ENCODE measurements at regions not wholly inside any gene's neighbourhood (a gene's known extent, or its start where the extent isn't known, plus 50 kb on each side); places are given as distances from the start of the nearest gene placed in this dataset.

- CTCF ChIA-PET: no interaction called here
- H3K36me3 Mint-ChIP-seq (ENCODE audit: insufficient read depth, unreplicated experiment): no peaks in the 10 kb centered on the region
- H3K27me3 Mint-ChIP-seq (ENCODE audit: insufficient read depth, unreplicated experiment): no peaks in the 10 kb centered on the region
- no peaks in the 10 kb centered on the region for H3K9me3 Mint-ChIP-seq (ENCODE audit: unreplicated experiment)
- no peak overlapping the region for H3K4me3 Mint-ChIP-seq (ENCODE audit: unreplicated experiment)
- H3K9me3 ChIP-seq: peaks cover 4% of the 10 kb centered on the region; the same call in 1 of the 2 replicates
- no peaks in the 10 kb centered on the region for H3K36me3 ChIP-seq (ENCODE audit: control insufficient read depth, insufficient read depth, low read length)
- POLR2A ChIA-PET: no interaction called here
- no peak for TF ChIP-seq CTCF (IDR thresholded peaks at IDR 0.05; ENCODE audit: insufficient read depth in 1 of 2, low read depth in 1 of 2, low read length in 1 of 2, severe bottlenecking in 1 of 2, unreplicated experiment in 1 of 2)
- no peaks in the 10 kb centered on the region; the same call in 1 of the 2 replicates for H3K4me1 ChIP-seq
- no TSS peak for BruUV-seq (replicated peaks)
- no peaks in the 10 kb centered on the region for H3K27me3 ChIP-seq (replicated peaks; ENCODE audit: control insufficient read depth, insufficient read depth, low read length)
- intact Hi-C loops (cut with micrococcal nuclease; ENCODE audit: unreplicated experiment): no loop called here
- no peak overlapping the region for H3K4me3 ChIP-seq (ENCODE audit: low read depth, low read length)
- DNase-seq: no peak
- no peaks in the 10 kb centered on the region for H3K4me1 Mint-ChIP-seq (ENCODE audit: low read depth, unreplicated experiment)
- no peak overlapping the region for H3K27ac Mint-ChIP-seq (ENCODE audit: unreplicated experiment)
Observed at GRCh38 chr1:221847676-221848075, 105.8 kb upstream of the DUSP10 start.

- ChIA-PET POLR2A (no interaction called here), CTCF (interaction anchor here (0.6 kb wide), 1 partner anchor 103 kb away, joined by 3 read pairs; no protein-coding TSS in a partner anchor)
- Histone ChIP-seq H3K4me3 (ENCODE audit: low read depth, low read length) (no peak overlapping the region), H3K27me3 (replicated peaks; ENCODE audit: control insufficient read depth, insufficient read depth, low read length) (no peaks in the 10 kb centered on the region), H3K4me1 (no peaks in the 10 kb centered on the region; the same call in 1 of the 2 replicates), H3K9me3 (peaks cover 4% of the 10 kb centered on the region; the same call in 1 of the 2 replicates), H3K36me3 (ENCODE audit: control insufficient read depth, insufficient read depth, low read length) (no peaks in the 10 kb centered on the region)
- no peaks in the 10 kb centered on the region for H3K36me3 Mint-ChIP-seq (ENCODE audit: insufficient read depth, unreplicated experiment)
- TF ChIP-seq CTCF (IDR thresholded peaks at IDR 0.05; ENCODE audit: insufficient read depth in 1 of 2, low read depth in 1 of 2, low read length in 1 of 2, severe bottlenecking in 1 of 2, unreplicated experiment in 1 of 2): no peak
- no peak overlapping the region for H3K4me3 Mint-ChIP-seq (ENCODE audit: unreplicated experiment)
- no TSS peak for BruUV-seq (replicated peaks)
- no peaks in the 10 kb centered on the region for H3K9me3 Mint-ChIP-seq (ENCODE audit: unreplicated experiment)
- no peaks in the 10 kb centered on the region for H3K27me3 Mint-ChIP-seq (ENCODE audit: insufficient read depth, unreplicated experiment)
- no peaks in the 10 kb centered on the region for H3K4me1 Mint-ChIP-seq (ENCODE audit: low read depth, unreplicated experiment)
- intact Hi-C loops (cut with micrococcal nuclease; ENCODE audit: unreplicated experiment): no loop called here
- peak; percentile 39 to 56 for DNase-seq
- no peak overlapping the region for H3K27ac Mint-ChIP-seq (ENCODE audit: unreplicated experiment)
Observed at GRCh38 chr1:221845650-221846371, 103.9 kb upstream of the DUSP10 start.

- H3K4me3 Mint-ChIP-seq (ENCODE audit: unreplicated experiment): no peak overlapping the region
- H3K9me3 Mint-ChIP-seq (ENCODE audit: unreplicated experiment): no peaks in the 10 kb centered on the region
- H3K9me3 ChIP-seq: peaks cover 4% of the 10 kb centered on the region; the same call in 1 of the 2 replicates
- POLR2A ChIA-PET: no interaction called here
- intact Hi-C loops (cut with micrococcal nuclease; ENCODE audit: unreplicated experiment): no loop called here
- CTCF ChIA-PET: no interaction called here
- no peaks in the 10 kb centered on the region for H3K27me3 ChIP-seq (replicated peaks; ENCODE audit: control insufficient read depth, insufficient read depth, low read length)
- H3K36me3 Mint-ChIP-seq (ENCODE audit: insufficient read depth, unreplicated experiment): no peaks in the 10 kb centered on the region
- H3K27ac Mint-ChIP-seq (ENCODE audit: unreplicated experiment): no peak overlapping the region
- no peaks in the 10 kb centered on the region for H3K4me1 Mint-ChIP-seq (ENCODE audit: low read depth, unreplicated experiment)
- no peak for TF ChIP-seq CTCF (IDR thresholded peaks at IDR 0.05; ENCODE audit: insufficient read depth in 1 of 2, low read depth in 1 of 2, low read length in 1 of 2, severe bottlenecking in 1 of 2, unreplicated experiment in 1 of 2)
- no peaks in the 10 kb centered on the region for H3K27me3 Mint-ChIP-seq (ENCODE audit: insufficient read depth, unreplicated experiment)
- BruUV-seq (replicated peaks): no TSS peak
- H3K4me3 ChIP-seq (ENCODE audit: low read depth, low read length): no peak overlapping the region
- H3K4me1 ChIP-seq: no peaks in the 10 kb centered on the region; the same call in 1 of the 2 replicates
- DNase-seq: no peak
- H3K36me3 ChIP-seq (ENCODE audit: control insufficient read depth, insufficient read depth, low read length): no peaks in the 10 kb centered on the region
Observed at GRCh38 chr1:221841983-221842335, 100.1 kb upstream of the DUSP10 start.

Measured in Caco-2 (cell line).